K562 (cell line): ENCODE measurements at regions not wholly inside any gene's neighbourhood (a gene's known extent, or its start where the extent isn't known, plus 50 kb on each side); places are given as distances from the start of the nearest gene placed in this dataset.
A peak's percentile ranks its signal among the peaks of the same experiment; 100 is the strongest.

Experiments used
- ATAC-seq: fragments of 200-7000 bp; cut with Tn5 transposase; 3 replicates; pipeline ENCODE4 v1.9.1; 2020; ENCODE audit warnings: moderate library complexity
- BruUV-seq: library from RNA; stranded (reverse); fragments of 400-500 nt; replicated peaks from 2 replicates; lab custom pipeline; 2021; lab: Mats Ljungman, UMichigan
- CTCF ChIA-PET: fragments of 300-600 bp; formaldehyde crosslinking; extraction: SDS; loops from one replicate; lab custom pipeline; 2021; ENCODE audit warnings: low intra/inter-chr PET ratio; lab: Yijun Ruan, JAX
- POLR2A ChIA-PET: fragments of 300-600, 350-650 bp; sonication (Branson Sonifier 250); formaldehyde crosslinking; extraction: SDS; loops from one replicate; lab custom pipeline; 2021; ENCODE audit warnings: antibody characterized with exemption, inconsistent platforms; lab: Yijun Ruan, JAX
- DNase-seq, 4 experiments: peaks; one replicate each; pipeline versions ENCODE4 v3.0.0 to v3.0.0-alpha.2; 2011 to 2018; ENCODE audit warnings: low spot score in 3 of 4, mixed read lengths in 3 of 4; ENCODE audit errors: extremely low read depth in 1 of 4
- FAIRE-seq: peaks from 2 replicates; lab custom pipeline; 2011; peaks lifted over from hg19 to GRCh38; lab: Jason Lieb, UNC
- H2AFZ ChIP-seq: 2 replicates; pipeline ENCODE4 v1.6.0; 2011; ENCODE audit warnings: low read depth, low read length, control low read depth, inconsistent platforms
- H3K27ac ChIP-seq: fragments of 200-600 bp; 3 replicates; pipeline ENCODE4 v1.8.0; 2011; ENCODE audit warnings: low read depth, mild to moderate bottlenecking, control low read depth, inconsistent platforms, low read length, moderate library complexity, mixed read lengths; ENCODE audit errors: extremely low read depth
- H3K27me3 ChIP-seq, 2 experiments: fragments of 300-600 bp in 1 of 2; 2 replicates in 1 of 2; 3 replicates in 1 of 2; pipeline versions ENCODE4 v1.6.0 to v1.8.0; 2011; ENCODE audit warnings: inconsistent platforms in 2 of 2, low read length in 2 of 2, mild to moderate bottlenecking in 1 of 2, mixed read lengths in 1 of 2, moderate library complexity in 1 of 2; ENCODE audit not compliant: control insufficient read depth in 2 of 2, insufficient read depth in 2 of 2
- H3K36me3 ChIP-seq: fragments of 300-600 bp; 3 replicates; pipeline ENCODE4 v1.8.0; 2011; ENCODE audit warnings: mild to moderate bottlenecking, low read length, inconsistent platforms; ENCODE audit not compliant: control insufficient read depth, insufficient read depth
- H3K4me1 ChIP-seq, 2 experiments: fragments of 200-600 bp in 1 of 2; replicated peaks in 1 of 2; 2 replicates in 1 of 2; 3 replicates in 1 of 2; pipeline versions ENCODE4 v1.5.1 to v1.8.0; 2011; ENCODE audit warnings: inconsistent platforms in 2 of 2, low read length in 2 of 2, mild to moderate bottlenecking in 1 of 2, mixed read lengths in 1 of 2, moderate library complexity in 1 of 2; ENCODE audit not compliant: control insufficient read depth in 2 of 2, insufficient read depth in 2 of 2
- H3K4me2 ChIP-seq: 2 replicates; pipeline ENCODE4 v1.6.1; 2011; ENCODE audit warnings: low read length, control low read depth, inconsistent platforms, mixed read lengths; ENCODE audit not compliant: insufficient read depth
- H3K4me3 ChIP-seq: fragments of 200-600 bp; sonication (generic), shearing (Covaris generic); 2 replicates; pipeline ENCODE4 v1.5.1; 2016; ENCODE audit warnings: control low read depth, inconsistent platforms
- H3K79me2 ChIP-seq: fragments of 200-600 bp; 3 replicates; pipeline ENCODE4 v1.8.0; 2011; ENCODE audit warnings: low read length, inconsistent platforms; ENCODE audit not compliant: control insufficient read depth, insufficient read depth
- H3K9ac ChIP-seq, 2 experiments: 2 replicates each; pipeline versions ENCODE4 v1.6.0 to v1.6.1; 2011; ENCODE audit warnings: low read depth in 2 of 2, low read length in 2 of 2, control low read depth in 1 of 2, inconsistent platforms in 1 of 2, mild to moderate bottlenecking in 1 of 2, mixed read lengths in 1 of 2; ENCODE audit not compliant: insufficient read depth in 1 of 2
- H3K9me1 ChIP-seq: one replicate; pipeline ENCODE4 v1.6.0; 2011; ENCODE audit warnings: inconsistent platforms, mild to moderate bottlenecking, low read length, moderate library complexity; ENCODE audit not compliant: control insufficient read depth, insufficient read depth
- H3K9me3 ChIP-seq: replicated peaks from 2 replicates; pipeline ENCODE4 v1.5.1; 2011; ENCODE audit warnings: low read depth, low read length, inconsistent platforms; ENCODE audit not compliant: control insufficient read depth, insufficient read depth
- H4K20me1 ChIP-seq: replicated peaks from 2 replicates; pipeline ENCODE4 v1.6.1; 2011; ENCODE audit warnings: low read length, inconsistent platforms, mixed read lengths; ENCODE audit not compliant: control insufficient read depth, insufficient read depth
- BDP1 ChIP-seq: IDR thresholded peaks from 3 replicates; pipeline ENCODE4 v1.6.1; 2011; ENCODE audit not compliant: insufficient read length, insufficient read depth
- FOS ChIP-seq: IDR thresholded peaks from 3 replicates; pipeline ENCODE4 v1.6.1; 2011; ENCODE audit not compliant: insufficient read length; ENCODE audit errors: extremely low read depth
- GABPB1 ChIP-seq: sonication (generic); formaldehyde crosslinking; IDR thresholded peaks from 2 replicates; pipeline ENCODE4 v1.8.0; 2022; ENCODE audit warnings: mild to moderate bottlenecking, missing genetic modification reagents
- TEAD2 ChIP-seq: fragments of 450-650 bp; IDR thresholded peaks from 2 replicates; pipeline ENCODE4 v1.6.1; 2016; ENCODE audit warnings: missing genetic modification characterization, control low read depth, missing compliant biosample characterization
- TSC22D4 ChIP-seq: fragments of 450-650 bp; IDR thresholded peaks from 2 replicates; pipeline ENCODE4 v1.6.1; 2016; ENCODE audit warnings: missing genetic modification characterization, missing biosample characterization, control low read depth
- ZNF239 ChIP-seq: fragments of 250-450 bp; sonication (Bioruptor Pico); IDR thresholded peaks from 2 replicates; pipeline ENCODE4 v1.4.0; 2020; ENCODE audit warnings: mild to moderate bottlenecking
- ZSCAN32 ChIP-seq: fragments of 450-650 bp; formaldehyde crosslinking; IDR thresholded peaks from 2 replicates; pipeline ENCODE4 v1.4.0; 2020; ENCODE audit warnings: mild to moderate bottlenecking, moderate library complexity
- whole genome bisulfite sequencing: fragments of 100-300 bp; shearing (Covaris generic); methylation state at CpG from one replicate; pipeline ENCODE4 v1.1.6; 2016; ENCODE audit warnings: low coverage, mixed read lengths; ENCODE audit not compliant: insufficient coverage; ENCODE audit errors: missing lambda C conversion rate; 5-methylcytosine and 5-hydroxymethylcytosine counted together
- in situ Hi-C: fragments of 300-500 bp; cut with MboI; formaldehyde crosslinking; loops from 4 replicates; pipeline ENCODE4 v1.15.0; 2018; ENCODE audit warnings: inconsistent platforms, mixed read lengths
- intact Hi-C: fragments of 100-400 bp; cut with micrococcal nuclease; formaldehyde crosslinking; loops from 2 replicates; pipeline ENCODE4 v1.14.2; 2022
- TF ChIP-seq, protein P1 (sequence below), 2 experiments: fragments of 450-650 bp; conservative IDR thresholded peaks; 2 replicates each; pipeline ENCODE4 v1.6.1; 2017; ENCODE audit warnings: mild to moderate bottlenecking in 2 of 2, moderate library complexity in 2 of 2
- TF ChIP-seq, protein P2 (sequence below), 3 experiments: fragments of 200-800 bp in 1 of 3; fragments of 250-450 bp in 1 of 3; fragments of 450-650 bp in 1 of 3; sonication (Bioruptor Pico) in 1 of 3; sonication (Bioruptor generic) in 1 of 3; formaldehyde crosslinking in 1 of 3; IDR thresholded peaks; 2 replicates each; pipeline versions ENCODE4 v1.6.1 to v1.8.0; 2016 to 2022; ENCODE audit warnings: mild to moderate bottlenecking in 2 of 3, missing genetic modification characterization in 2 of 3, missing compliant biosample characterization in 1 of 3, moderate library complexity in 1 of 3
- TF ChIP-seq, protein P3 (sequence below): fragments of 200-800 bp; sonication (Bioruptor generic); IDR thresholded peaks from 2 replicates; pipeline ENCODE4 v1.6.1; 2016; ENCODE audit warnings: missing genetic modification characterization, missing compliant biosample characterization
- TF ChIP-seq, protein P4 (sequence below): sonication (generic); formaldehyde crosslinking; IDR thresholded peaks from 2 replicates; pipeline ENCODE4 v1.8.1; 2022; ENCODE audit warnings: missing genetic modification reagents

DNA sequence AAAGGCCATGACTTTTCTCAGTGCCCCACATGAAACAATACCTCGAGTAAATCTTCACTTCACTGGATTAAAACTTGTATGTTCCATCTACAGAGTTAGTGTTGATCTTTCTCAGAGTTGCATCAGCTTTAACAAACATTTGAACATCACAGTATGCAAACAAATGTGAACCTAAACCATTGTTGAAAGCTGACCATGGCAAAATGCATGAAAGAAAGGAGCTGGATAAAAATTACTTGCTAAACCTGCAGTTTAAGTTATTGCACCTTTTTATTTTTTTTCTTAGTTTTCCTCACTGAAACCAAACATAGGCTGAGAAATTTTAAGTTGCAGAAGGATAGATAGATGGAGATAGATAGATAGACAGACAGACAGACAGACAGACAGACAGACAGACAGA is 107.2 kb upstream of the UGP2 start:
- ChIA-PET CTCF (no interaction called here), POLR2A (interaction anchor here (1.5 kb wide), 1 partner anchor 24 kb away, joined by 4 read pairs; no protein-coding TSS in a partner anchor)
- Histone ChIP-seq H3K79me2 (no peaks in the 10 kb centered on the region), H3K4me2 (no peak overlapping the region), H3K4me1 (no peaks in the 10 kb centered on the region), H3K27ac (no peak overlapping the region), H2AFZ (no peak overlapping the region), H3K9me1 (no peaks in the 10 kb centered on the region), H3K4me3 (no peak overlapping the region), H3K27me3 (peaks cover 3 to 8% of the 10 kb centered on the region in 2 experiments; a peak in 3 of 5 replicates), H4K20me1 (no peaks in the 10 kb centered on the region), H3K9ac (no peak overlapping the region), H3K9me3 (no peaks in the 10 kb centered on the region), H3K36me3 (no peaks in the 10 kb centered on the region)
- in situ Hi-C loops (no loop called here), intact Hi-C loops (no loop called here)
- ATAC-seq (peak; percentile 53; the same call in 2 of the 3 replicates), DNase-seq (no peak), FAIRE-seq (no peak)
- BruUV-seq: no TSS peak
- WGBS: 0% methylated on average over 1 of the region's 1 CpG
- TF ChIP-seq, protein P1, sequence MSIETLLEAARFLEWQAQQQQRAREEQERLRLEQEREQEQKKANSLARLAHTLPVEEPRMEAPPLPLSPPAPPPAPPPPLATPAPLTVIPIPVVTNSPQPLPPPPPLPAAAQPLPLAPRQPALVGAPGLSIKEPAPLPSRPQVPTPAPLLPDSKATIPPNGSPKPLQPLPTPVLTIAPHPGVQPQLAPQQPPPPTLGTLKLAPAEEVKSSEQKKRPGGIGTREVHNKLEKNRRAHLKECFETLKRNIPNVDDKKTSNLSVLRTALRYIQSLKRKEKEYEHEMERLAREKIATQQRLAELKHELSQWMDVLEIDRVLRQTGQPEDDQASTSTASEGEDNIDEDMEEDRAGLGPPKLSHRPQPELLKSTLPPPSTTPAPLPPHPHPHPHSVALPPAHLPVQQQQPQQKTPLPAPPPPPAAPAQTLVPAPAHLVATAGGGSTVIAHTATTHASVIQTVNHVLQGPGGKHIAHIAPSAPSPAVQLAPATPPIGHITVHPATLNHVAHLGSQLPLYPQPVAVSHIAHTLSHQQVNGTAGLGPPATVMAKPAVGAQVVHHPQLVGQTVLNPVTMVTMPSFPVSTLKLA (conservative IDR thresholded peaks at IDR 0.05): no peak
- TF ChIP-seq FOS (no peak), ZSCAN32 (peak; percentile 75; the same call in 1 of the 2 replicates), BDP1 (no peak), ZNF239 (CRISPR knock-in tag) (peak; percentile 33), GABPB1 (no peak), TSC22D4 (tag) (no peak), TEAD2 (tag) (no peak)
- TF ChIP-seq, protein P2, sequence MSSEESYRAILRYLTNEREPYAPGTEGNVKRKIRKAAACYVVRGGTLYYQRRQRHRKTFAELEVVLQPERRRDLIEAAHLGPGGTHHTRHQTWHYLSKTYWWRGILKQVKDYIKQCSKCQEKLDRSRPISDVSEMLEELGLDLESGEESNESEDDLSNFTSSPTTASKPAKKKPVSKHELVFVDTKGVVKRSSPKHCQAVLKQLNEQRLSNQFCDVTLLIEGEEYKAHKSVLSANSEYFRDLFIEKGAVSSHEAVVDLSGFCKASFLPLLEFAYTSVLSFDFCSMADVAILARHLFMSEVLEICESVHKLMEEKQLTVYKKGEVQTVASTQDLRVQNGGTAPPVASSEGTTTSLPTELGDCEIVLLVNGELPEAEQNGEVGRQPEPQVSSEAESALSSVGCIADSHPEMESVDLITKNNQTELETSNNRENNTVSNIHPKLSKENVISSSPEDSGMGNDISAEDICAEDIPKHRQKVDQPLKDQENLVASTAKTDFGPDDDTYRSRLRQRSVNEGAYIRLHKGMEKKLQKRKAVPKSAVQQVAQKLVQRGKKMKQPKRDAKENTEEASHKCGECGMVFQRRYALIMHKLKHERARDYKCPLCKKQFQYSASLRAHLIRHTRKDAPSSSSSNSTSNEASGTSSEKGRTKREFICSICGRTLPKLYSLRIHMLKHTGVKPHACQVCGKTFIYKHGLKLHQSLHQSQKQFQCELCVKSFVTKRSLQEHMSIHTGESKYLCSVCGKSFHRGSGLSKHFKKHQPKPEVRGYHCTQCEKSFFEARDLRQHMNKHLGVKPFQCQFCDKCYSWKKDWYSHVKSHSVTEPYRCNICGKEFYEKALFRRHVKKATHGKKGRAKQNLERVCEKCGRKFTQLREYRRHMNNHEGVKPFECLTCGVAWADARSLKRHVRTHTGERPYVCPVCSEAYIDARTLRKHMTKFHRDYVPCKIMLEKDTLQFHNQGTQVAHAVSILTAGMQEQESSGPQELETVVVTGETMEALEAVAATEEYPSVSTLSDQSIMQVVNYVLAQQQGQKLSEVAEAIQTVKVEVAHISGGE (CRISPR knock-in tag; IDR thresholded peaks at IDR 0.05): no peak
- TF ChIP-seq, protein P3, sequence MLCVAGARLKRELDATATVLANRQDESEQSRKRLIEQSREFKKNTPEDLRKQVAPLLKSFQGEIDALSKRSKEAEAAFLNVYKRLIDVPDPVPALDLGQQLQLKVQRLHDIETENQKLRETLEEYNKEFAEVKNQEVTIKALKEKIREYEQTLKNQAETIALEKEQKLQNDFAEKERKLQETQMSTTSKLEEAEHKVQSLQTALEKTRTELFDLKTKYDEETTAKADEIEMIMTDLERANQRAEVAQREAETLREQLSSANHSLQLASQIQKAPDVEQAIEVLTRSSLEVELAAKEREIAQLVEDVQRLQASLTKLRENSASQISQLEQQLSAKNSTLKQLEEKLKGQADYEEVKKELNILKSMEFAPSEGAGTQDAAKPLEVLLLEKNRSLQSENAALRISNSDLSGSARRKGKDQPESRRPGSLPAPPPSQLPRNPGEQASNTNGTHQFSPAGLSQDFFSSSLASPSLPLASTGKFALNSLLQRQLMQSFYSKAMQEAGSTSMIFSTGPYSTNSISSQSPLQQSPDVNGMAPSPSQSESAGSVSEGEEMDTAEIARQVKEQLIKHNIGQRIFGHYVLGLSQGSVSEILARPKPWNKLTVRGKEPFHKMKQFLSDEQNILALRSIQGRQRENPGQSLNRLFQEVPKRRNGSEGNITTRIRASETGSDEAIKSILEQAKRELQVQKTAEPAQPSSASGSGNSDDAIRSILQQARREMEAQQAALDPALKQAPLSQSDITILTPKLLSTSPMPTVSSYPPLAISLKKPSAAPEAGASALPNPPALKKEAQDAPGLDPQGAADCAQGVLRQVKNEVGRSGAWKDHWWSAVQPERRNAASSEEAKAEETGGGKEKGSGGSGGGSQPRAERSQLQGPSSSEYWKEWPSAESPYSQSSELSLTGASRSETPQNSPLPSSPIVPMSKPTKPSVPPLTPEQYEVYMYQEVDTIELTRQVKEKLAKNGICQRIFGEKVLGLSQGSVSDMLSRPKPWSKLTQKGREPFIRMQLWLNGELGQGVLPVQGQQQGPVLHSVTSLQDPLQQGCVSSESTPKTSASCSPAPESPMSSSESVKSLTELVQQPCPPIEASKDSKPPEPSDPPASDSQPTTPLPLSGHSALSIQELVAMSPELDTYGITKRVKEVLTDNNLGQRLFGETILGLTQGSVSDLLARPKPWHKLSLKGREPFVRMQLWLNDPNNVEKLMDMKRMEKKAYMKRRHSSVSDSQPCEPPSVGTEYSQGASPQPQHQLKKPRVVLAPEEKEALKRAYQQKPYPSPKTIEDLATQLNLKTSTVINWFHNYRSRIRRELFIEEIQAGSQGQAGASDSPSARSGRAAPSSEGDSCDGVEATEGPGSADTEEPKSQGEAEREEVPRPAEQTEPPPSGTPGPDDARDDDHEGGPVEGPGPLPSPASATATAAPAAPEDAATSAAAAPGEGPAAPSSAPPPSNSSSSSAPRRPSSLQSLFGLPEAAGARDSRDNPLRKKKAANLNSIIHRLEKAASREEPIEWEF (CRISPR knock-in tag): no peak
- TF ChIP-seq, protein P4, sequence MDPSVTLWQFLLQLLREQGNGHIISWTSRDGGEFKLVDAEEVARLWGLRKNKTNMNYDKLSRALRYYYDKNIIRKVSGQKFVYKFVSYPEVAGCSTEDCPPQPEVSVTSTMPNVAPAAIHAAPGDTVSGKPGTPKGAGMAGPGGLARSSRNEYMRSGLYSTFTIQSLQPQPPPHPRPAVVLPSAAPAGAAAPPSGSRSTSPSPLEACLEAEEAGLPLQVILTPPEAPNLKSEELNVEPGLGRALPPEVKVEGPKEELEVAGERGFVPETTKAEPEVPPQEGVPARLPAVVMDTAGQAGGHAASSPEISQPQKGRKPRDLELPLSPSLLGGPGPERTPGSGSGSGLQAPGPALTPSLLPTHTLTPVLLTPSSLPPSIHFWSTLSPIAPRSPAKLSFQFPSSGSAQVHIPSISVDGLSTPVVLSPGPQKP (CRISPR knock-in tag): no peak
